NAMALWA (cell line): ENCODE measurements at regions not wholly inside any gene's neighbourhood (a gene's known extent, or its start where the extent isn't known, plus 50 kb on each side); places are given as distances from the start of the nearest gene placed in this dataset.
"Not testable (repeated sequence)": the region's sequence is repeated elsewhere in the genome, so short reads cannot be mapped to it uniquely, and the experiment has no call there.

Experiments used
- DNase-seq: peaks from one replicate; pipeline ENCODE4 v3.0.0-alpha.2; 2015; ENCODE audit warnings: low spot score

DNA sequence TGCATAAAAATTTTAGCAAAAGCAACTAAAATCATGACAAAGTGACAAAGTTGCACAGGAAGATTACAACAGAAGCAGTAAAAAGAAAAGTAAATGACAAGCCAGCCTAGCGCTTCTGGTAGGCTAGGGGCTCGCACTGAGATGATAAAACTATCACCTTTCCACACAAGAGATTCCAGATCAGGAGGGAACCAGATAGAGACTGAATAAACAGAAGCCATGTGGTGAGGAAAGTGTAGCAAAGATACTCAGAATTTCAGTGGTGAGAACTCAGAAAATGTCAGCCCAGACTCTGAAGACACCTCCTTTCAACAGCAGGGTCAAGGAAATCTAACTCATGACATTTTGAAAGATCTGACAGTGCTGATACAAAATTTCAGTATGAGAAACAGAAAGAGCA, 77.4 kb upstream of the DNAJC10 start:
- DNase-seq: no peak

DNA sequence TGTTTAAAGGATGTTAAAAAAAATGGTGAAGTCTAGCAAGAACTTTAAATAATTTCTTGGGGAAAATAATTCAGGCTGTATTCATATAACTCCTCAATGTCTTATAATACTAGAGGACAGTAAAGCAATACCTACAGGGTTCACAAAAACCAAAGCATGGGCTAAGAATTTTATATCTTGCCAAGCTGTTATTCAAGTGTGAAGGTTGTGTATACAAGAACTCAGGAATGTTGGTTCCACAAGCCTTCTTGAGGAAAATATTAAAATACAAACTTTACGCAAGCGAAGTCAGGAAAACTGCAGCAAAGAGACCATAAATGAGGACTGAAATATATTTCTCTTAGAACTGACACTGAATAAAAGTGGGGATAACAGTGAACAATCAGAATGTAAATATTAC, 76.1 kb upstream of the DNAJC10 start:
- no peak for DNase-seq

DNA sequence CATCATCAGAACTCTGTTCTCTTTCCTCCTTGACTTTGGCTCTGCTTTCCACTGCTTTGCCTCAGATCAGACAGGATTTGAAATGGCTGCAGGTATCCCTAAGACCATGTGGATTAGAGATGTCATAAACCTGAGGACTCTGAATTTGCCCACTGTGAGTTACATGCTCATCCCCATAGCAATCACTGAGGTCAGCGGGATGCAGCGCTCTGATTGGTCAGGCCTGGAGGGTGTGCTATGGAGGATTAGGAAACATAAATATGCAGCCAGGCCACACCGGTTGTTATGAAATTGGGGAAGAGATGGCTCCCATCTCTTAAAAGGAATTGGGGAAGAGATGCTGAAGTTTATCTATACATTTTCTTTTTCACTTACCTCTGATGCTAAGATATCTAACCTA, 73.7 kb upstream of the DNAJC10 start:
- DNase-seq: peak; percentile 85

GRCh38 chr2:182646763-182647498, 69.1 kb upstream of the DNAJC10 start:
- DNase-seq: no peak

DNA sequence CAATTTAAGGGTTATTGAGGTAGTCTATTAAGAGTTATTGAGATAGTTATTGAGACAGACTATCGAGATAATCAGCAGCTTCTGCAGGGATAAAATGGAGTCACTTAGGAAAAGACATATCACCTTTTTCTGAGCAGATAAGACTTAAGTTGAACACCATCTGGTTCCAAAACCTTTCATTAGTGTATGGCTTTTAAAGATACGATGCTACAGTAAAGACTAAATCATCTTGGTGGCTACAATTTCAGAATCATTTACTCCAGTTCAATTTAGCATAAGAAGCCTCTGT, 68.6 kb upstream of the DNAJC10 start:
- DNase-seq: no peak

- DNase-seq: peak; percentile 54
These were observed 66.7 kb upstream of the DNAJC10 start for GRCh38 chr2:182649316-182649715.

DNA sequence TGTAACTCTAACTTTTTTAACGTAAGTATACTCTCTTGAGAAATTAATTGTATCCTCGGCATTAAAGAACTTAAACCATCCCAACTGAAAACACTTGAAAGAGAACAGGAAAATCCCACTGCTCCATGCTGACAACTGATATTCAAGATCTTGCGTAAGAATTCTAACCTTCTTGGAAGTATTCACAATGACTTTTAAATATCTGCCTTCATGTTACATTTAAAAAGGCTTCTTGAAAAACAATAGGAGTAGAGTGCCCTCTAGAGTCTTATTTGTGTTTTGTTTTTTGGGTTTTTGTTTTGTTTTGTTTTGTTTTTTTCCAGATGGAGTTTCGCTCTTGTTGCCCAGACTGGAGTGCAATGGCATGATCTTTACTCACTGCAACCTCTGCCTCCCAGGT, 65.4 kb upstream of the DNAJC10 start:
- DNase-seq: peak; percentile 67

DNA sequence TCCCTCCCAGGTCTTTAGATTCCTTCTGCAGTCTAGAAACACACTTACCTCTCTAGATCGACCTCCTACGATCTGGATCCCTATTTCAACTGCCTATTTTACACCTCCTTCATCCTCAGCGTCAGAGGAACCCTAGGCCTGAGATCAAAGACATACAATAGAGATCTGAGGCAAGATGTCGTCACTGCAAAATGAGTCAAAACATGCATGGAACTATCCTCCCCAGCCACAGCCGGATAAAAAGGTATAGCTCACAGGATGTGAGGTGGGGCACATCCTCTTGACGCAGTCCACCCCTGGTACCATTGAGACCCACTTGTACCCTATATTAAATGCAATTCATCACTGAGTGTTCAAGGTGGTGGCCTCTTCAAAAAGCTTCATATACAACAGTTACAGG, 63.7 kb upstream of the DNAJC10 start:
- no peak for DNase-seq

GRCh38 chr2:182655750-182656149, 60.3 kb upstream of the DNAJC10 start:
- no peak for DNase-seq

DNA sequence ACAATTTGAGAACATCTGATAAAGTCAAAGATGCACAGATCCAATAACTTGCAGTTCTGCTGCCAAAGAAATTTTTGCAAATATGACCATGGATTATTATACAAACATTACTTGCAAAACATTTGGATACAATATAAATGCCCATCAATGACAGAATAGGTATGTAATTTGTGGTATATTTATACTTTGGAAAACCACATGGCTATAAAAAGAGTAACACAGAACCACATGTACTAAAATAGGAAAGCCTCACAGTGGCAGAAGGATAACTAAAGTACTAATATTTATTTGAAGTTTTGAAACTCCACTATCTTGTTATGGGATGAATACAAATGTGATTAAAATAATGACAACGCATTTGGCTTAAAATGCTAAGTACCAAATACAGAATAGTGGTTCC, 51.8 kb upstream of the DNAJC10 start:
- no peak for DNase-seq

- DNase-seq: not testable (repeated sequence)
These were observed 50.6 kb upstream of the DNAJC10 start for GRCh38 chr2:182665500-182665899.
